HG03175 (cell line): ENCODE measurements at regions not wholly inside any gene's neighbourhood (a gene's known extent, or its start where the extent isn't known, plus 50 kb on each side); places are given as distances from the start of the nearest gene placed in this dataset.

Experiments used
- ATAC-seq: cut with Tn5 transposase; IDR thresholded peaks from one replicate; pipeline ENCODE4 v1.9.1; 2021; ENCODE audit warnings: mild to moderate bottlenecking, moderate library complexity; ENCODE audit not compliant: unreplicated experiment

DNA sequence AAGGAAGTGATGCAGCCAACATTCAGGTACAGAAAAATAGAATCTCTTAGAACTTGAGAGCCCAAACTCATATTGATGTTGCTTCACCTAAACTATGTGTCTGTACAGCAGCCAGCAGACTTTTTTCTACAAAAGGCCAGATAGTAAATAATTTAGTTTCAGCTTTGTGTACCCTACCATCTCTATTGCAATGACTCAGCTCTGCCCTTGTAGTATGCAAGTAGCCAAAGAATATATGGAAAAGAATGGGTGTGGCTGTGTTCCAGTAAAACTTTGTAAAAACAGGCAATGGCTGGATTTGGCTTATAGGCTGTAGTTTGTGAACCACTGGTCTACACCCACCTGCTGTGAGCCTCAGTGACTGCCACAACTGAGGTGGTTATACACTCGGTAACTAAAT, 392.5 kb upstream of the RARB start:
- ATAC-seq = no peak

DNA sequence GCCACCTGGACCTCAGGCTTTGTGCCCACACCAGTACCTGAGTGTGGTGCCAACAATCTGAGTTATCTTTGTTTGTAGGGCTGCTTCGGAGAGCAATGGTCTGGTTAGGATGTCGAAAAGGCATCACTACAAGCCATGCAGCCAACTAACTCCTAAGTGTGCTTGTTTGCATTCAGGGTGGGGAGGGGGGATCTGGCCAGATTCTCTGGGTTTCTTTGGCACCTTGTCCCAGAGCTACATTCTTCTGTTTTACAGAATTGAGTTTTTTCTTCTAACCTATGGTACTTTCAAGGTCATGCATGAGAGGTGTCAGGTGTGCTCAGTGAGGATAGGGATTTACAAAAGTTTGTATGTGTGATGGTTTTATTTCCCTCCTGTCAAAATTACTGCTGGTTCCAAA, 391.4 kb upstream of the RARB start:
- ATAC-seq = no peak

DNA sequence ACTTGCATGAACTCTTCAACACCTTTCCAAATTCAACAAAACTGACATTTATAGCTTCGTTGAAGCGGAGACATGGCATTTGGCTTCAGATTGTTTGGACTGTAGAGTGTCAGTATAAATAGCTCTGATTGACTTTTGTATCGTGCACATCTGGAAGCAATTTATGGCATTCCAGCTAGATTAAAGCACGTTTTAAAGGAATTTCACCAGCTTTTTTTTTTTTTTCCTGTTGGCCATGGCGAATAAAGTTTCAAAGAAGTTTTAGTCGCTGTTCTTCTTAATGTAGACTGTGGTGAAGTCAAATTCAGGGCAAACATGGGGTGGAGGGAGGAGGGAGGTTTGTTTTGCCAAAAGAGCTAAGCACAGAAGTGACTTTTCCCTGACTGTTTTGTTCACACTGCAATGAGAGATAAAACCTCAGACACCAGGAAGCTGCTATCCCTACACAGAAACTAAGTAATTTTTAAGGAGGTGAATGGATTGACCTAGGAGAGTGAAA, 391.0 kb upstream of the RARB start:
- no peak for ATAC-seq

DNA sequence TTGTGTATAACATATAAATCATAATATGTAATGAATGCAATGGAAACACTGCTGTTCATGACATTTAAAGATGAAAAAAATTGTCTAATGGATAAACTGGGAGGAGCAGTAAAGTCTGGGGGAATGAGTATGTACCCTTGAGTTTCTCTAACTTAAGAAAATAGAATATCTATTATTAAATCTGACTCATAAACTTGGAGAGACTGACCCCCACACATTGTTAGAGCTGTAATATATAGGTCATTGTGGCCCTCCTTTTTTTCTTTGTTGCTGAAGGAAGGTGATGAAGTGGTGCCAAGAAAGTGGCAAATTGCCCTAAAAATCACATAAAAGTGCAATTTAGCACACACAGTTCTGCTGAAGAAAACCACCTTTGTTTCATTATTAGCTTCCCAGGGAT, 389.8 kb upstream of the RARB start:
- no peak for ATAC-seq

DNA sequence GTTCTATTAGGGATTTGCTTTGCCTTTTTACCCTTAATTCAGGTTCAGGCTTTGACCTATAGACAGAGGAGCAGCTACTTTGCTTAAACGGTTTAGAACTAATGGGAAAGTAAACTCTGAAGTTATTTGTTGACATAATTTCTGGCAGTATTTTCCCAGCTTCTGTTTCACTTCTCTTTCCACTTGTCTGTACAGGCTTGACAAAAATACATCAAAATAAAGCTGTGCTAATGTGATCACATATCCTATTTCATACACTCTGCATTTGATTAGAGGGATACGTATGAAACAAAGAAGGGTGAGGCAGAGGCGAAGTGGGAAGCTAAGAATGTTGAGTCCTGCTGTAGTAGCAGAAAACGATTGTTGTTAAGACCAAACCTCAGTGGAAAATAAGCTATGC, 389.1 kb upstream of the RARB start:
- ATAC-seq = no peak

DNA sequence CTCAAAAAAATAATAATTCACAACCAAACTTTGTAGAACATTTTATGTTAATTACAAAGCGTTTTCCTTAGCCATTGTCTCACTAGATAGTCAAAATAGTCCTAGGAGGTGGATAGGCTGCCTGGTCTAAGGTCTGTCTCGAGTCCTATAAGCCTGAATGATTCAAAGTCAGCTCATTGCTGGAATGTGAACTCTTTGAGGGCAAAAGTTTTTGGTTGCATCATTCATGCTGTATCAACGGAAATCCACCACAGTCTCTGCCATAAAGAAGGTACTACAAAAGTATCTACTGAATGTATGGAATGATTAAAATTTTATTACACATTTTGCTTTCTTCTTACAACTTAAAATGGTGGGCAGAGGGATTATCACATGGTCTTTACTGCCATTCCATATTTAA, 387.3 kb upstream of the RARB start:
- no peak for ATAC-seq

DNA sequence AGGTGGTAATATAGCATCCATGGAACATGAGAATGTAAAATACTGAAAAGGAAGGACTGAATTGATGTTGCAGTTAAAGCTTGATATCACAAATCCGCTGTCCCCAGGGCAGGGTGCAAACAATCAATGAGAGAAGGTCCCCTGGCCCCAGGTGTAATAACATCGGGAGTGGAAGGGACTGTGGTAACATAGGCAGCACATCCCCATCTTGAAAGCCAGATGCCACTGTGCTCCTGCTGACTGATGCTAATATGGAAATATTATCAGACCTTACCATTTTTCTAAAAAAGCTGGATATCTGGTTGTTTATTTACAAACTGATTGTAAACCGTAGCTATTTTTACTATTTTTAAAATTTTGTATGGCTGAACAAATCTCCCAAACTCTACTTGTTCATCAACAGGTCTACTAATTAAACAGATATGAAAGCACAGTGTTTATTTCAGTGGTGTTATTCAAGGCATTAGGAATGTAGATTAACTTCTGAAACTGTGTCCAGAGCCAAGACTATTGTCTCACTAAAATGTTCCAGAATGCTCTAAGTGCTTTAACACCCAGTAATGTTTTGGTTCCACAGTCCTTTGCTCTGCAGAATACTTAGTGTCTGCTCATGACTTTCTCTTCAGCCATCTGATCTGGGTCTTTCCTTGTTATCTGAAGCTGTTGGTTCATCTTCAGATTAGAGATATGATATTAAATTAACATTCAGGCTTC, 386.0 kb upstream of the RARB start:
- no peak for ATAC-seq

DNA sequence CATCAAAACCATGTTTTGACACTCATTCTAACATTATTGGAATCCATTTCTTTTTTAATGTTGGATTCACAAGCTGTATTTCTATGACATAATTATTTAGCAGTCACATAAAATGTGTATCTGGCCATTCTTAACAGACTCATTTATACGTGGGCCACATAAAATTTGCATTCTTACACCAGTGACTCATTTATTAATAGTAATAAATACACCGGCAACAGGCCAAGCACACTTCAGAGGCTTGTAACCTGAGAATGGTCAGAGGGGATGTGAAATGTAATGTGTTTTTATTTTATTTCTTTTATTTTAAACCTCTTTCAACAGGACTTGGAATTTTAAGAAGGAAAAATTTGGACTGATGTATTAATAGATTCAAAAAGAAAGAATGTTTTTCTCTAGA, 384.9 kb upstream of the RARB start:
- ATAC-seq = no peak

DNA sequence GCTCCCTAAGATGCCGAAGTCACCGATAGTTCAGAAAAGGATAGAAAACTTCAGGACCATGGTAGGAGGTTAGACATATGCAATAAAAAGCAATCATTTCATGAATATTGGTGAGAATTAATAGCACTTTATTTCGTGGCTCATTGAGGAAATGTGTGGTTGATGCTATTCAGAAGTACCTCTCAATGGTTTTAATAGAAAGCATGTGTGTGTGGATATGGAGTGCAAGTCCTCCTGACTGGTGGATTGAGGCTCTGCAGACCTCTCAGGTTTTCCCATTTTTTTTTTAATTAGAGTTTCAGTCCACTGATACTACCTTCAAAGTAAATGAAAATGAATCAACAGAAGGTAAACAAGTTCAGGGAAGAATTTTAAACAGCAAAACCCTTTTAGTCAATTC, 384.3 kb upstream of the RARB start:
- no peak for ATAC-seq

DNA sequence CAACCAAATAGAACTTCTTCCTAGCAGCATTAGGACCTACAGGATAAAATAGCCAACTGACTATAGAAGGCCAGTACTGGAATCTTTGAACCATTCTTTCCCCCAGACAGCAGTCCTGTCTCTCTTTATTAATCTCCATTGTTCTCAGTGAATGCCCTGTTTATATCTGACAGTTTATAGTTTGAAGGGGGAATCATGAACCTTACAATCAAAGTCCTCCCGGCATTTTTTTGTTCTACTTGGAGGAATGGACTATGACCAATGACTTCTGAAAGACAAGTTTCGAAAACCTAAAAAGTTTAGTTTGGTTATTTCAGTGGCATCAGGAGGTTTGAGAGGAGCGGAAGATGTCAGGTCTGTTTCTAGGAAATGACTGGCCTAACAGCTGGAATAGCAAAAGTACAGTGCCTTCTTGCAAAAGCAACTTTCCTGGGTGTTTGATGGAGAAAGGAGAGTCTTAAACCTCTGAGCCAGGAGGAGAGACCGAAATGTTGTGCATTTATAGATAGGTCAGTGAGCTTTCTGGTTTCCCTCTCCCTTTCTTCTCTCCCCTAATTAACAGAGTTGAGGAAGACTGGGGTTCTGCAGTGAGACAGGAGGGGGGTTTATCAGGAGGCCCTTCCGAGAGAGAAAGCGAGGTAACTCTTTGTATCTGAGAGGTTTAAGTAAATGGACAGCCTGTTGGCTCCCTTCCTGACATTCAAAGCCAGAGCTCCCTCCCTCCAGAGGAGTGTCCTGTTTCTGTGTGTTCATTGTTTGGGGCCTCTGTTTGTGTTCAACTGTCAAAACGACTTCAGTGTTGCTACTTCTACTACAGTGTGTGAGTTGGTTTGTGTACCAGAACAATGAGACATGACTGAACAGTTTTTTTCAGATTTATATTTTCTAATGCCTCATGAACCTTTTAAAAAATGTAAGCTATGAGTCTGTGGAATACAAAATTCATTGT, 383.0 kb upstream of the RARB start:
- no peak for ATAC-seq

DNA sequence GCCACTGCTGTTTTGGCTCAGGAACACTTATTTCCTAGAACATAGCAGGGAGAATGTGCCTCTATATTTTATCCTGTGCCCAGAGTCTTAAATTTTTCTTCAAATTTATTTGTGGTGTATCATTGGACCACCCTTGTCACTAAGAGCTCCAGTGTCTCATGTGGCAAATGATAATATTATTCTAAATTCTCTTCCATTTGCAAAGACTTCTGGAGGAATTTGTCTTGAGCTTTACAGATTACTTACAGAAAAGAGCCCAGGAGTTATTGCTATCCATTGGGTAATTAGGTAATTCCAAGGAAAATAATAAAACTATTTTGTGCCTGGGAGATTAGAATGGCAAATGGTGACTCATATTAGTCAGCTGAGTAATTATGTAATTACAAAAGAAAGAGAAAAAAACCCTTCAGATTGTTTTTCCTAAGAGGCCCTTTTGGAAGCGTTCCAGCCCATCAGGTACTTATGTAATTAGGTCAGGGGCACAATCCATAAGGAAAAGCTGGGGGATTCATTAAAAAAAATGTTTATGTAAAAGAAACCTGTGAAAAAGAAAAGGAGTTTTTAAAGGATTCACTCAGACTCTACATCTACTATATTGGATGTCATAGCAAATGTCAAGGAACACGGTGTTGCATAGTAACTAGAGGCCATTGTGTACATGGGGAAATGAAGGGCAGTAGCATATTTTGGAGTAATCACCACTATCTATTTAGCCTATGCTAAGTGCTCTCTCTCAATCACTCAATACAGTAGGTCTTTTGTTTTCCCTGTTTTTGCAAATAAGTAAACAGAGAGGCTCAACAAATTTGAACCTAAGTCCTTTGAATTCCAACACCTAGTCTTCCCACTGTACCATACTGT, 380.9 kb upstream of the RARB start:
- ATAC-seq = no peak

DNA sequence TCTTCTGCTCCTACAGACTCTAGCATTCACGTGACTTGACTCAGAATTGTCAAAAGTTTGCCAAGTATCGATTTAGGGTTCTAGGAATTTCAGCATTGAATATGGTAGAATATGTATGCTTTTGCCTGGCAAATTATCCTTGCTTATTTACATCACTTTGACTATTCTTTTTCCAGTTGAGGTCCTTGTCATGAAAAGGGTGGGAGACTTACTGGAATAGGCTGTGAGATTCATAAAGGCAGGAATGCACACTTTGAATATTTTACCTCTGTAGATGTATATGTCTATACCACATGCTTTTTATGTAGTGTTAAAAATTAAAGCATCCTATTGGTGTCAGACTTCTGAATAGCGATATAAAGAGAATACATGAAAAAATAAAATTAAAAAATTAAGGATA, 378.8 kb upstream of the RARB start:
- ATAC-seq = no peak

DNA sequence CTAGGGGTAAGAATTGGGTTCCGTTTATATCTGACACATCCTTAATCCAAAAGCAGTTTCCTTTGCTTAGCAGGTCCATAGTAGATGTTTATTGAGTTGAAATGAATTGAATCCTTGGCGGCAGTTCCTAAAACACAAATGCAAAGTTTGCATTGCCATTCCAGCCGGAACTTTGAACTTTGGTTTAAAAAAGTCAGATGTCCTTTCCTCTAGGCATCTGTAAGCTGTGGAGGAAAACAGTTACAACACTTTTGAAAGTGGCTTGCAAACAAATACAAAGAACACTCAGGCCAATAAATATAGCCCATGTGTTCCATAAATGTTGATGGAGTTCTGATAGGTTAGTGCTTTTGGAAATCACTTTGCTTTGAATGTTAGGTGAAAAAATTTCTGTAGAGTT, 374.7 kb upstream of the RARB start:
- ATAC-seq = no peak

DNA sequence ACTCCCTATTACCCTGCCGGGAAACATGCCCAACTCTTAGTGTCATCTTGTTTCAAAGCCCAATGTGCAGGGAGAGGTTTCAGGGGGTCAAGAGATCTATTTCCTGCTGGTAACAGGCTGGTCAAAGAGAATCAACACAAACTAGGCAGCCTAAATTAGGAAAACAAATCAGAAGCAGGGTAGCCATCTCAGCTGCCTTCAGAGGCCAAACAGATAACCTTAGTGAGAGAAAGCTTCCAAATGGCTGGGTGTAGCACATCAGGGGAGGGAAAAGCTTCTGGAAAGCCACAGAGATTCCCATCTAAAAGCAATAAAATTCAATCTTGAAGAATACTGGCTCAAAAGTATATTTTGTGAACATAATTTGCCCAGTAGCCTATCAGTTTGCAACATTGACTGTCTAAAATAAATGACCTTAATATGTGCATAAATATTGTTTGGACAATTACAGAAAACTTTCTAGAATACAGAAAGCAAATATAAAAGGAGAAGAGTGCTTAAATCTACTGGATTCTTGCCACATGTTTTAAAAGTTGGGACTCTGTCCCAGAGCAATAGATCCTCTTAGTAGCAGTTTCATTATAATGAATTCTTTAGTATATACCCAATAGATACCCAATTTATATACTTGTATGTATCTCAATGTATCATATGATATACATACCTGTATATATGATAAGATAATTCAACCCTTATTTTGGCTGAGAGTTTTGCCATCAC, 371.9 kb upstream of the RARB start:
- no peak for ATAC-seq

DNA sequence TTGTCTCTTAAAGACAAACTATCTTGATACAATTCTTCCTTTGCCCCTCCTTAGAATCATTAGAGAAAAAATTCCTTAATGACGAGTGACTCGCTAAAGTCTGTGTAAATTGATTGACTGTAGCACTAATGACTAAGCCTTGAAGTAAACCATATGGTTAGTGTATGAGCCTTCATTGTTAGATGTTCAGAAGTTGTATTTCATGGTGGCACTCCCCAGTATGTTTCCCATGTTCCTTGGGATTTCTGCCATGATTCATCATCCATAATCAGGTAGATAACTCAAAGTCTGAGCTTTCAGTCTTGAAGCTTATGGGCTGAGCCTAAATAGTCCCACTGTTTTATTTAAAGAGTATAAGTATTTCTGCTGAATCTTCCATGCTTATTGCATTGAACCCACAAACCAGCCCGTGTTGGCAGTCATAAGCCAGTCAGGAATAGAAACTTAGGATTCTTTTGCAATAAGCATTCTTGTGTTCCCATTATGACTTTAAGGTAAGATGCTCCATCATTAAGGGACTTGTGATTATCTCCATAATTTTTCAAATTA, 371.2 kb upstream of the RARB start:
- no peak for ATAC-seq

DNA sequence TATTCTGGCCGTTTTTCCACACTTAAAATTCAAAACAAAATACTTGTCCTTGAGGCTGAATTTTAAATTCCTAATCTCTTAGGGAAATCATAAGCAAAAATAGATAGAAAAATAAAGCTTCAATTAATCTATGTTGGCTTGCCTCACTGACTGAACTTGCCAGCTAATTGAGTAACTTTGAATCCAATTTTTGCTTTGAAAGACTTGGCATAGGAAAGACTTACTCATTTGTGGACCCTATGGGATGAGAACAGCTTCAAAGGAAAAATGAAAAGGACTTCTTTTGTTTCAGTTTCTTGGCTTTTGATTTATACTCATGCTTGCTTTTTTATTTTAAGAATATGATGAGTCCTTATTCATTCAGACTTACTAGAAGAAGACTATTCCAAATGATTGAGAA, 370.7 kb upstream of the RARB start:
- ATAC-seq = no peak

DNA sequence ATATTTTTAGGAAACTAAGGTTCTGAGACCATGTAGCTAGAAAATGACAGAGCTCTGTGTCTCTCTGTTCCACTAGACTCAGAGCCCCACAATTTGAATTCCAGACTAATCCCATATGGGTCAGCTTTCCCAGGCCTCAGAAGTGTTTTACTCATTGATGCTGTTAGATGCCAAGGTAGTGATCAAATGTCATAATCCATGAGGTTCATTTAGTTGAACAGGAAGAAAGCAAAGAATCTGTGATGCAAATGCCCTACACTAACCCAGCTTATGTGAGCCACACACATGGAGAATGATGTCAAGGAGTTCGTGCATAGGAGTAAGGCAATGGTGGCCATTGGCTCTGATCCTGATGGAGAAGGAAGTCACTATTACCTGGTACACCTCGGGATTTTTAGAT, 363.4 kb upstream of the RARB start:
- ATAC-seq = no peak

DNA sequence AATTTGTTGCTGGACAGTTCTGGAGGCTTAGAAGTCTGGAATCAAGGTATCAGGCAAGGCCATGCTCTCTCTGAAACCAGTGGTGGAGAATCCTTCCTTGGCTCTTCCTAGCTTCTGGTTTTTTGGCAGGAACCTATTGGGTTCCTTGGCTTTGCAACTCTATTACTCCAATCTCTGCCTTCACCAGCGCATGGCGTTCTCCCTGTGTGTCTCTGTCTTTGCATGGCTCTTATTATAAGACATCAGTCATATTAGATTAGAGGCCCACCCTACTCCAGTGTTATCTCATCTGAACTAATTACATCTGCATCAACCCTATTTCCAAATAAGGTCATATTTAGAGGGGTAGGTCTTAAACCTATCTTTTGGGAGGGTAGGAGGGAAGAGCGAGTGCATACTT, 358.1 kb upstream of the RARB start:
- ATAC-seq = no peak

DNA sequence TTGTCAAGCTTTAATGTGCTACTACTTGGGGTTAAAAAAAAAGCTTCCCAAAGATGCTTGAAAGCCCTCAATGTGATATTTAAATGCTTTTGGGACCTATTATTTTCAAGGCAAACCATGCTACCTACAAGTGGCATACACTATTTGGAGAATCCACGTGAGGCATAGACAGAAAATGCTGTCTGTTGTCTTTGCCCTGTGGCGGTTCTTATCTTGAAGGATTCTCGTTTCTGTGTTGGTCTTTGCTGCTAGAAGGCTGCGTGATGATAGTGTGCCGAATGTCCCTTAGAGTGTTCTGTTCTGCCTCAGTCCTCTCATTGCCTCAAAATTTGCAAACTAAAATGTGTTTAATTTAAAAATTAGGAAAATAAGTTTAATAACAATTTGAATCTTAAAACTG, 356.2 kb upstream of the RARB start:
- no peak for ATAC-seq

DNA sequence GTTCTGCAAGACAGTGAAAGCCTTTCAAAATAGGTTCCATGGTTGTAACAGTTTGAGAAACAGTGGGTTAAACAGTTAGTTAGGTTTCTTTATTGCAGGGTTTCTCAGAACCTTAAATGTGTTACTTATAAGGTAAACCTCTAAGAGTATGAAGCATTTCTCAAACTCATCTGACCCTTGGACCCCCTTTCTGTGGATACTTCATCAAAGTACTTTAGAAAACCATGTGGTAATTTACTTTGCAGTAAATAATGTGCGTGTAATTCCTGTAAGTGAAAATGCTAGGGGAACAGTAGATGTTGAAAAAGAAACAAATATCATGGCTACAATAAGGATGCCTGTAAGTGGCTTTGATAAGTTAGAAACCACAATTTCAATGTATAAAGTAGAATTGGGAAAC, 354.6 kb upstream of the RARB start:
- ATAC-seq = no peak
